PC-9 (cell line): ENCODE measurements at regions not wholly inside any gene's neighbourhood (a gene's known extent, or its start where the extent isn't known, plus 50 kb on each side); places are given as distances from the start of the nearest gene placed in this dataset.

Experiments
- BruUV-seq: library from RNA; stranded (reverse); fragments of 400-500 nt; replicated peaks from 2 replicates; lab custom pipeline; 2021; lab: Mats Ljungman, UMichigan
- CTCF ChIA-PET: fragments of 300-600 bp; sonication (Branson Sonifier 250); formaldehyde crosslinking; loops from one replicate; lab custom pipeline; 2022; ENCODE audit warnings: antibody characterized with exemption; lab: Charles Lee
- POLR2A ChIA-PET: fragments of 300-600 bp; sonication (Branson Sonifier 250); formaldehyde crosslinking; loops from one replicate; lab custom pipeline; 2022; ENCODE audit warnings: antibody characterized with exemption; ENCODE audit not compliant: unreplicated experiment; lab: Charles Lee
- DNase-seq, 2 experiments: peaks; one replicate each; pipeline versions ENCODE4 v3.0.0 to v3.0.0-alpha.2; 2015 to 2022; ENCODE audit warnings: mixed read lengths in 1 of 2
- H2AFZ ChIP-seq: fragments of 200-600 bp; sonication (generic); 2 replicates; pipeline ENCODE4 v1.8.1; 2017; ENCODE audit warnings: antibody characterized with exemption
- H3F3A ChIP-seq: fragments of 200-600 bp; sonication (generic); 2 replicates; pipeline ENCODE4 v1.8.1; 2017; ENCODE audit warnings: antibody characterized with exemption, mild to moderate bottlenecking, low read depth; ENCODE audit not compliant: insufficient read depth
- H3K27ac ChIP-seq: fragments of 200-600 bp; sonication (generic); 2 replicates; pipeline ENCODE4 v1.6.1; 2016; ENCODE audit warnings: mixed run types
- H3K27me3 ChIP-seq: fragments of 200-600 bp; sonication (generic); 2 replicates; pipeline ENCODE4 v1.6.1; 2016; ENCODE audit warnings: low read depth, mixed run types; ENCODE audit not compliant: insufficient read depth
- H3K36me3 ChIP-seq: fragments of 200-600 bp; sonication (generic); 2 replicates; pipeline ENCODE4 v1.6.1; 2016; ENCODE audit warnings: low read depth, mixed run types
- H3K4me1 ChIP-seq: fragments of 200-600 bp; sonication (generic); replicated peaks from 2 replicates; pipeline ENCODE4 v1.6.1; 2016; ENCODE audit warnings: mixed run types; ENCODE audit not compliant: insufficient read depth
- H3K4me2 ChIP-seq: fragments of 200-600 bp; sonication (generic); 2 replicates; pipeline ENCODE4 v1.6.1; 2017; ENCODE audit warnings: mixed run types
- H3K4me3 ChIP-seq: fragments of 200-600 bp; sonication (generic); 2 replicates; pipeline ENCODE4 v1.6.1; 2016; ENCODE audit warnings: mixed run types
- H3K79me2 ChIP-seq: fragments of 200-600 bp; sonication (generic); 2 replicates; pipeline ENCODE4 v1.6.1; 2017; ENCODE audit warnings: low read depth, mixed run types
- H3K9me2 ChIP-seq: fragments of 200-600 bp; sonication (generic); 2 replicates; pipeline ENCODE4 v1.8.1; 2017; ENCODE audit warnings: mild to moderate bottlenecking; ENCODE audit not compliant: insufficient read depth
- H3K9me3 ChIP-seq: fragments of 200-600 bp; sonication (generic); 2 replicates; pipeline ENCODE4 v1.8.1; 2016; ENCODE audit warnings: low read depth; ENCODE audit not compliant: insufficient read depth
- H4K20me1 ChIP-seq: fragments of 200-600 bp; sonication (generic); 2 replicates; pipeline ENCODE4 v1.8.1; 2017; ENCODE audit not compliant: insufficient read depth
- EZH2 ChIP-seq: fragments of 200-600 bp; sonication (generic); IDR thresholded peaks from 2 replicates; pipeline ENCODE4 v1.8.0; 2017; ENCODE audit warnings: antibody characterized with exemption, low read depth
- intact Hi-C: fragments of 100-400 bp; cut with micrococcal nuclease; formaldehyde crosslinking; loops from one replicate; pipeline ENCODE4 v1.10.0; 2022; ENCODE audit not compliant: unreplicated experiment
- TF ChIP-seq, protein P1 (sequence below): fragments of 200-600 bp; sonication (generic); conservative IDR thresholded peaks from 2 replicates; pipeline ENCODE4 v1.6.1; 2017; ENCODE audit warnings: mixed run types, antibody characterized with exemption, mild to moderate bottlenecking, moderate library complexity

DNA sequence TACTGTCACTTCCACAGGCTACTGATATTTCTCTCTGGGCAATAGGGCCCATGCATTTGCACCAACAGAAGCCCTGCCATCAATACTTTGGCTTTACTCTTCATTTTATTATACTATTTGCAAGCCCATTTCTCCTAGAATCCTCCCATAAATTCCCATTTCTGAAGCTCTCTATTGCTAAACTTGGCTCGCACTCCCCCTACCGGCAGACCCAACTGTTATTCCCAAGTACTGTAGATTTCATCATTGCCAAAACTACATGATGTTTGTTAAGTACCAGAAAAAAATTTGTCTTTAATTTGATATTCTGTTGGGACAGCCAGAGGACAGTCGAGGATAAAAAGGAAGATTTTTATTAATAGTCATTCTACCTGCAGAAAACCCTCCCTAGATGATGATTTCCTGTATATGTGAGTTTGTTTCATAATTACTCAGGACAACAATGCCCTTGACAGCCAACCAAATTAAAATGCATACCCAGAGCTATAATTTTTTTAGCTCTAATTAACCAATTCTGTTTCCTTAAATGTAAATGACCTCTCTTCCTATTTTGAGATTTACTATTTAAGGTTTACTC, 298.6 kb downstream of the REEP3 start:
- Histone ChIP-seq H3K4me1 (no peaks in the 10 kb centered on the region), H3K9me2 (no peaks in the 10 kb centered on the region), H3K27me3 (no peaks in the 10 kb centered on the region; the same call in 1 of the 2 replicates), H2AFZ (no peak overlapping the region), H3K4me2 (no peak overlapping the region), H4K20me1 (no peaks in the 10 kb centered on the region), H3K9me3 (no peaks in the 10 kb centered on the region), H3K4me3 (no peak overlapping the region), H3F3A (no peaks in the 10 kb centered on the region), H3K27ac (no peak overlapping the region), H3K36me3 (no peaks in the 10 kb centered on the region), H3K79me2 (no peaks in the 10 kb centered on the region)
- ChIA-PET POLR2A (interaction anchor here (0.6 kb wide), 1 partner anchor 564 kb away, joined by 3 read pairs; no protein-coding TSS in a partner anchor), CTCF (interaction anchor here (0.6 to 1.8 kb wide), 2 partner anchors 13 to 653 kb away, joined by 3 to 6 read pairs; no protein-coding TSS in a partner anchor)
- peak; percentile 48 to 52 for DNase-seq
- no TSS peak for BruUV-seq
- intact Hi-C loops: no loop called here
- TF ChIP-seq, protein P1, sequence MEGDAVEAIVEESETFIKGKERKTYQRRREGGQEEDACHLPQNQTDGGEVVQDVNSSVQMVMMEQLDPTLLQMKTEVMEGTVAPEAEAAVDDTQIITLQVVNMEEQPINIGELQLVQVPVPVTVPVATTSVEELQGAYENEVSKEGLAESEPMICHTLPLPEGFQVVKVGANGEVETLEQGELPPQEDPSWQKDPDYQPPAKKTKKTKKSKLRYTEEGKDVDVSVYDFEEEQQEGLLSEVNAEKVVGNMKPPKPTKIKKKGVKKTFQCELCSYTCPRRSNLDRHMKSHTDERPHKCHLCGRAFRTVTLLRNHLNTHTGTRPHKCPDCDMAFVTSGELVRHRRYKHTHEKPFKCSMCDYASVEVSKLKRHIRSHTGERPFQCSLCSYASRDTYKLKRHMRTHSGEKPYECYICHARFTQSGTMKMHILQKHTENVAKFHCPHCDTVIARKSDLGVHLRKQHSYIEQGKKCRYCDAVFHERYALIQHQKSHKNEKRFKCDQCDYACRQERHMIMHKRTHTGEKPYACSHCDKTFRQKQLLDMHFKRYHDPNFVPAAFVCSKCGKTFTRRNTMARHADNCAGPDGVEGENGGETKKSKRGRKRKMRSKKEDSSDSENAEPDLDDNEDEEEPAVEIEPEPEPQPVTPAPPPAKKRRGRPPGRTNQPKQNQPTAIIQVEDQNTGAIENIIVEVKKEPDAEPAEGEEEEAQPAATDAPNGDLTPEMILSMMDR: peak; percentile 91
- TF ChIP-seq EZH2: no peak

DNA sequence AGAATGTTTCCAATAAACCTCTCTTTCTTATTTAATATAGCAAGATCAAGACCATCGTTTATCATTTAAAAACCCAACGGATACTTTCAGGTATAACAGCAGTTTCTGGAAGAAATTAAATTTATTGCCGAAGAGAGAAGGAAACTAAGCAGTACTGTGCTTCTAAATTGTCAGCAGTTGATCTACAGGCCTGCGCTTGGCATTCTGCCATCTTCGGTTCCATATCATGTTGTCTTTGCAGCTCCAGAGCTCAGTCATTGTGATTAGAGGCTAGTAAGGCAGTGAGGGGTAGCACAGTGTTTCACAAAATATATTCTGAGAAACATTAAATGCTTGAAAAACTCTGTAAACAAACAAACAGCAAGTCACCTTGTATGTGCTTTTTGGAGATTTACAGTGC, 301.3 kb downstream of the REEP3 start:
- Histone ChIP-seq H3K4me1 (no peaks in the 10 kb centered on the region), H3K27me3 (no peaks in the 10 kb centered on the region), H2AFZ (no peak overlapping the region), H3K4me2 (no peak overlapping the region), H3K9me3 (no peaks in the 10 kb centered on the region), H3K4me3 (no peak overlapping the region), H3K27ac (no peak overlapping the region), H3K79me2 (no peaks in the 10 kb centered on the region), H3K9me2 (no peaks in the 10 kb centered on the region), H3F3A (no peaks in the 10 kb centered on the region), H4K20me1 (no peaks in the 10 kb centered on the region), H3K36me3 (no peaks in the 10 kb centered on the region)
- CTCF ChIA-PET: no interaction called here
- DNase-seq: no peak
- no peak for TF ChIP-seq EZH2
- TF ChIP-seq, protein P1: no peak
- no TSS peak for BruUV-seq
- intact Hi-C loops: no loop called here
- POLR2A ChIA-PET: no interaction called here

DNA sequence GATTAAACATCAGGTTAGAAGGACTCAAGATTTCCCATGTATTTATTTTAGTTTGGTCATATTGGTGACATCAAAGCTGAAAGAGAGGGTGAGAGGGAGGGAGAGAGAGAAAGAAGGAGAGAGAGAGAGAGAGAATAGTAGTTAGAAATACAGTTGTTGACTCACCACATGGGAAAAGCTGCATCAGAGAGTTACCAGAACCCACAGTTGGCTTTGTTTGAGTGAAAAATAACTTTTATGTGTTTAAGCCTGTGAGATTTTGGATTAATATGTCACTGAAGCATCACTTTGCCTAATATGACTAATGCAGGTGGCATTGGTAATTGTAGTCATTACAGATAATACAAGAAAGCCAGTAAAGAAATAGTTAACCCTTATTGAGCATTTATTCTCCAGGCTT, 303.9 kb downstream of the REEP3 start:
- CTCF ChIA-PET: no interaction called here
- H2AFZ ChIP-seq: no peak overlapping the region
- no peak overlapping the region for H3K4me2 ChIP-seq
- no peaks in the 10 kb centered on the region for H4K20me1 ChIP-seq
- no peaks in the 10 kb centered on the region for H3K9me3 ChIP-seq
- TF ChIP-seq, protein P1: no peak
- no peaks in the 10 kb centered on the region for H3K9me2 ChIP-seq
- H3K27ac ChIP-seq: no peak overlapping the region
- no peaks in the 10 kb centered on the region for H3K27me3 ChIP-seq
- H3K79me2 ChIP-seq: no peaks in the 10 kb centered on the region
- H3K4me3 ChIP-seq: no peak overlapping the region
- DNase-seq: no peak
- POLR2A ChIA-PET: no interaction called here
- H3K4me1 ChIP-seq: no peaks in the 10 kb centered on the region
- BruUV-seq: no TSS peak
- no peaks in the 10 kb centered on the region for H3K36me3 ChIP-seq
- intact Hi-C loops: no loop called here
- H3F3A ChIP-seq: no peaks in the 10 kb centered on the region
